ENCODE measurements at regions not wholly inside any gene's neighbourhood (a gene's known extent, or its start where the extent isn't known, plus 50 kb on each side); places are given as distances from the start of the nearest gene placed in this dataset.
"Not testable (repeated sequence)": the region's sequence is repeated elsewhere in the genome, so short reads cannot be mapped to it uniquely, and the experiment has no call there.

GRCh38 chr4:187085339-187085738, 361.7 kb upstream of the FAT1 start:
- H3K27ac ChIP-seq, result no peak overlapping the region
- H3K9me3 ChIP-seq (ENCODE audit: low read depth), result no peaks in the 10 kb centered on the region
- no peaks in the 10 kb centered on the region for H3K4me1 ChIP-seq (ENCODE audit: low read depth)
- DNase-seq (ENCODE audit: low read depth in 1 of 2, low spot score in 1 of 2), result no peak
- H3K36me3 ChIP-seq, result no peaks in the 10 kb centered on the region
- no peak overlapping the region for H3K4me3 ChIP-seq
- H3K27me3 ChIP-seq, result no peaks in the 10 kb centered on the region
- TF ChIP-seq, protein P1, sequence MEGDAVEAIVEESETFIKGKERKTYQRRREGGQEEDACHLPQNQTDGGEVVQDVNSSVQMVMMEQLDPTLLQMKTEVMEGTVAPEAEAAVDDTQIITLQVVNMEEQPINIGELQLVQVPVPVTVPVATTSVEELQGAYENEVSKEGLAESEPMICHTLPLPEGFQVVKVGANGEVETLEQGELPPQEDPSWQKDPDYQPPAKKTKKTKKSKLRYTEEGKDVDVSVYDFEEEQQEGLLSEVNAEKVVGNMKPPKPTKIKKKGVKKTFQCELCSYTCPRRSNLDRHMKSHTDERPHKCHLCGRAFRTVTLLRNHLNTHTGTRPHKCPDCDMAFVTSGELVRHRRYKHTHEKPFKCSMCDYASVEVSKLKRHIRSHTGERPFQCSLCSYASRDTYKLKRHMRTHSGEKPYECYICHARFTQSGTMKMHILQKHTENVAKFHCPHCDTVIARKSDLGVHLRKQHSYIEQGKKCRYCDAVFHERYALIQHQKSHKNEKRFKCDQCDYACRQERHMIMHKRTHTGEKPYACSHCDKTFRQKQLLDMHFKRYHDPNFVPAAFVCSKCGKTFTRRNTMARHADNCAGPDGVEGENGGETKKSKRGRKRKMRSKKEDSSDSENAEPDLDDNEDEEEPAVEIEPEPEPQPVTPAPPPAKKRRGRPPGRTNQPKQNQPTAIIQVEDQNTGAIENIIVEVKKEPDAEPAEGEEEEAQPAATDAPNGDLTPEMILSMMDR (IDR thresholded peaks at IDR 0.05; ENCODE audit: low read depth, low read length), result no peak

GRCh38 chr4:187086151-187086550, 362.5 kb upstream of the FAT1 start:
- no peak overlapping the region for H3K4me3 ChIP-seq
- no peak for DNase-seq (ENCODE audit: low read depth in 1 of 2, low spot score in 1 of 2)
- H3K27me3 ChIP-seq, result no peaks in the 10 kb centered on the region
- H3K4me1 ChIP-seq (ENCODE audit: low read depth), result no peaks in the 10 kb centered on the region
- H3K36me3 ChIP-seq, result no peaks in the 10 kb centered on the region
- no peaks in the 10 kb centered on the region for H3K9me3 ChIP-seq (ENCODE audit: low read depth)
- H3K27ac ChIP-seq, result no peak overlapping the region
- TF ChIP-seq, protein P1 (IDR thresholded peaks at IDR 0.05; ENCODE audit: low read depth, low read length), result no peak

DNA sequence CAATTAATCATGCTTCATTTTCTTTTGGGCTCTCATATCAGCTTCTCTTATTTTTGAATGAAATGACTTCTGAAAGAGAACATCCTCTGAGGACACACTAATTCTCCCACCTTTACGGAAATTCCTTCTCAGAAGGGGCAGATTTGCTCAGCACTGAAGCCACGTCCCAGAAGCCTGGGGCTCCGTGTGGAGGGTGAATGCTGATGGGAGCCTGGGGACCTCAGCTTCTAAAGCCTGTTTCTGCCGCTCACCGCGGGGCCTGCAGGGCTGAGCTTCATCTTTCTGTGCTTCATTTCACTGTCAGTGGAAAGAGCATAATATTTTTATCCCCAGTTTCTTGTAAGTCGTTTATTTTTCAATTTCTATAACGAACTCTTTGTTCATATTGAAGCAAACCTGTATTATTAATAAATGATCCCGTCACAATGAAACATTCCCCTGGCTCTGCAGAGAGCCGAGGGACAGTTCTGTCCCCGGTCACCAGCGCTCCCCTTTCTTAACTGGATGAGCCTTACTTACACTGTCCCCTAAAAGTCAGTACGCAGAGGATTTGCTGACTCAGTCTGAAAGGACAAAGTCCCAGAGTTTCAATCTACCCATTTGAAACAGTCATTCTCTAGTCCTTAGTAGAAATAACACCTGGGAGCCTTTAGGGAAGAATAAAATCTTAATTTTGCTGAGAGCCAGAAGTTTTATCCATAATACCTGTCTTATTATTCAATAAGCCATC, 364.6 kb upstream of the FAT1 start:
- no peaks in the 10 kb centered on the region for H3K4me1 ChIP-seq (ENCODE audit: low read depth)
- no peak for DNase-seq (ENCODE audit: low read depth in 1 of 2, low spot score in 1 of 2)

GRCh38 chr4:187090401-187090800, 366.7 kb upstream of the FAT1 start:
- Histone ChIP-seq H3K4me3 (no peak overlapping the region), H3K4me1 (ENCODE audit: low read depth) (no peaks in the 10 kb centered on the region)

More for the DNA sequence above, 364.6 kb upstream of the FAT1 start:
- H3K27ac ChIP-seq, result no peak overlapping the region
- no peak overlapping the region for H3K4me3 ChIP-seq
- H3K36me3 ChIP-seq, result no peaks in the 10 kb centered on the region
- TF ChIP-seq, protein P1 (IDR thresholded peaks at IDR 0.05; ENCODE audit: low read depth, low read length), result no peak
- no peaks in the 10 kb centered on the region for H3K9me3 ChIP-seq (ENCODE audit: low read depth)
- H3K27me3 ChIP-seq, result no peaks in the 10 kb centered on the region

GRCh38 chr4:187090832-187091231, 367.2 kb upstream of the FAT1 start:
- H3K27me3 ChIP-seq; H3K27ac ChIP-seq; H3K4me3 ChIP-seq; H3K4me1 ChIP-seq (ENCODE audit: low read depth); H3K36me3 ChIP-seq; DNase-seq (ENCODE audit: low read depth in 1 of 2, low spot score in 1 of 2); H3K9me3 ChIP-seq (ENCODE audit: low read depth): not testable (repeated sequence)

More at GRCh38 chr4:187090401-187090800, 366.7 kb upstream of the FAT1 start:
- H3K9me3 ChIP-seq (ENCODE audit: low read depth), result no peaks in the 10 kb centered on the region
- H3K27me3 ChIP-seq, result no peaks in the 10 kb centered on the region
- H3K36me3 ChIP-seq, result no peaks in the 10 kb centered on the region
- DNase-seq (ENCODE audit: low read depth in 1 of 2, low spot score in 1 of 2), result no peak
- TF ChIP-seq, protein P1 (IDR thresholded peaks at IDR 0.05; ENCODE audit: low read depth, low read length), result no peak
- no peak overlapping the region for H3K27ac ChIP-seq

DNA sequence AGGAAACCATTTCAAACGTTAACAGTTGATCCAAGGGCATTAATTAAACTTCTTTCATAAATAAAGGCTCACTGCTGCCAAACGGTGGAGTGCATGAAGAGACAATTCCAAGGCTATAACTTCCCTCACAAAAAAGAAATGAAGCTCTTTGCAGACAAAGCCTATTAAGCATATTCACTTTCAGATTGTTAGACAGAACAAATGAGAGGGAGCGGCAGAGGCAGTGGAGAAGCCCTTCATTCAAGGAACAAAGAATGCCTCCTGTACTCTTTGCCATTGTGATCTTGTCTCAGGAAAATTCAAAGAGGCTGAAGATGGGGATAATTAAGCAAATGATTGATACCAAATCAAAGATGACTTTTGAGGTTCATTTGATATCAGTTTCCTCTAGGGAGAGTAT, 370.5 kb upstream of the FAT1 start:
- DNase-seq (ENCODE audit: low read depth in 1 of 2, low spot score in 1 of 2), result no peak
- Histone ChIP-seq H3K27me3 (no peaks in the 10 kb centered on the region), H3K36me3 (no peaks in the 10 kb centered on the region), H3K4me3 (no peak overlapping the region), H3K4me1 (ENCODE audit: low read depth) (no peaks in the 10 kb centered on the region), H3K9me3 (ENCODE audit: low read depth) (no peaks in the 10 kb centered on the region), H3K27ac (no peak overlapping the region)
- TF ChIP-seq, protein P1 (IDR thresholded peaks at IDR 0.05; ENCODE audit: low read depth, low read length), result no peak
